Keratinocyte (primary cell): ENCODE measurements at regions not wholly inside any gene's neighbourhood (a gene's known extent, or its start where the extent isn't known, plus 50 kb on each side); places are given as distances from the start of the nearest gene placed in this dataset.

Experiments used
- DNase-seq: peaks from one replicate; pipeline ENCODE4 v3.0.0-alpha.2; 2011; ENCODE audit warnings: low read depth, missing footprints, low spot score
- FAIRE-seq: peaks from 2 replicates; lab custom pipeline; 2011; peaks lifted over from hg19 to GRCh38; lab: Jason Lieb, UNC
- H2AFZ ChIP-seq: 2 replicates; pipeline ENCODE4 v1.6.0; 2012; ENCODE audit warnings: low read length, control low read depth, inconsistent platforms; ENCODE audit not compliant: control insufficient read depth
- H3K27ac ChIP-seq: 2 replicates; pipeline ENCODE4 v1.5.1; 2011; ENCODE audit warnings: low read length; ENCODE audit not compliant: control insufficient read depth, insufficient read depth
- H3K27me3 ChIP-seq: 3 replicates; pipeline ENCODE4 v1.6.0; 2011; ENCODE audit warnings: low read length; ENCODE audit not compliant: control insufficient read depth, insufficient read depth; ENCODE audit errors: extremely low read depth
- H3K36me3 ChIP-seq, 2 experiments: 2 replicates in 1 of 2; 3 replicates in 1 of 2; pipeline ENCODE4 v1.5.1; 2011; ENCODE audit warnings: low read length in 2 of 2, mild to moderate bottlenecking in 1 of 2; ENCODE audit not compliant: control insufficient read depth in 2 of 2, insufficient read depth in 2 of 2; ENCODE audit errors: extremely low read depth in 1 of 2
- H3K4me1 ChIP-seq: 3 replicates; pipeline ENCODE4 v1.5.1; 2011; ENCODE audit warnings: low read length; ENCODE audit not compliant: control insufficient read depth, insufficient read depth; ENCODE audit errors: extremely low read depth
- H3K4me2 ChIP-seq: 3 replicates; pipeline ENCODE4 v1.6.0; 2011; ENCODE audit warnings: low read depth, low read length; ENCODE audit not compliant: control insufficient read depth, insufficient read depth; ENCODE audit errors: extremely low read depth
- H3K4me3 ChIP-seq, 3 experiments: fragments of 200-600 bp in 1 of 3; sonication (generic) in 1 of 3; 2 replicates in 2 of 3; 3 replicates in 1 of 3; pipeline ENCODE4 v1.5.1; 2011 to 2016; ENCODE audit warnings: low read length in 3 of 3, mild to moderate bottlenecking in 3 of 3, control low read depth in 2 of 3, inconsistent platforms in 1 of 3, low read depth in 1 of 3, mixed read lengths in 1 of 3, mixed run types in 1 of 3, moderate library complexity in 1 of 3; ENCODE audit not compliant: control insufficient read depth in 2 of 3, insufficient read depth in 2 of 3; ENCODE audit errors: extremely low read depth in 1 of 3
- H3K79me2 ChIP-seq: 2 replicates; pipeline ENCODE4 v1.6.0; 2012; ENCODE audit warnings: low read length; ENCODE audit not compliant: control insufficient read depth, insufficient read depth
- H3K9ac ChIP-seq: 3 replicates; pipeline ENCODE4 v1.6.0; 2011; ENCODE audit warnings: low read length; ENCODE audit not compliant: control insufficient read depth, insufficient read depth; ENCODE audit errors: extremely low read depth
- H3K9me1 ChIP-seq: 3 replicates; pipeline ENCODE4 v1.6.0; 2011; ENCODE audit warnings: low read length; ENCODE audit not compliant: control insufficient read depth, insufficient read depth; ENCODE audit errors: extremely low read depth
- H3K9me3 ChIP-seq: 2 replicates; pipeline ENCODE4 v1.5.1; 2012; ENCODE audit warnings: low read depth, low read length; ENCODE audit not compliant: control insufficient read depth
- H4K20me1 ChIP-seq: 3 replicates; pipeline ENCODE4 v1.6.0; 2011; ENCODE audit warnings: low read length; ENCODE audit not compliant: control insufficient read depth, insufficient read depth; ENCODE audit errors: extremely low read depth
- CTCF ChIP-seq, 3 experiments: IDR thresholded peaks in 1 of 3; conservative IDR thresholded peaks in 1 of 3; optimal IDR thresholded peaks in 1 of 3; 2 replicates in 2 of 3; 3 replicates in 1 of 3; pipeline versions ENCODE3 to v1.5.1; 2011; ENCODE audit warnings: low read length in 3 of 3, mild to moderate bottlenecking in 3 of 3, moderate library complexity in 2 of 3, control low read depth in 1 of 3, inconsistent platforms in 1 of 3; ENCODE audit not compliant: insufficient read depth in 2 of 3; ENCODE audit errors: extremely low read depth in 1 of 3
- EZH2 ChIP-seq: IDR thresholded peaks from one replicate; pipeline ENCODE4 v1.6.1; 2012; ENCODE audit warnings: inconsistent platforms, mild to moderate bottlenecking, low read length, moderate library complexity
- dilution Hi-C: fragments of 300-500 bp; cut with MboI; formaldehyde crosslinking; loops from one replicate; pipeline ENCODE4 v1.7.0; 2020; ENCODE audit warnings: low sequenced_read_pairs; ENCODE audit not compliant: extremely low pct_ligation_motif_present

GRCh38 chr4:71907782-71908181 lies 123.9 kb upstream of the GC start:
- Histone ChIP-seq H3K36me3 (no peaks in the 10 kb centered on the region), H3K27ac (no peak overlapping the region), H2AFZ (no peak overlapping the region), H3K4me3 (no peak overlapping the region), H3K27me3 (no peaks in the 10 kb centered on the region), H3K79me2 (no peaks in the 10 kb centered on the region), H3K9me3 (no peaks in the 10 kb centered on the region), H4K20me1 (no peaks in the 10 kb centered on the region), H3K4me1 (no peaks in the 10 kb centered on the region), H3K9me1 (no peaks in the 10 kb centered on the region), H3K4me2 (no peak overlapping the region), H3K9ac (no peak overlapping the region)
- DNase-seq, result no peak
- TF ChIP-seq CTCF (optimal IDR thresholded peaks at IDR 0.05 in 1 of 3, IDR thresholded peaks at IDR 0.05 in 1 of 3, conservative IDR thresholded peaks at IDR 0.05 in 1 of 3; ENCODE audit: extremely low read depth in 1 of 3, insufficient read depth in 2 of 3, low read length in 3 of 3) (no peak), EZH2 (no peak)
- dilution Hi-C loops, result no loop called here
- FAIRE-seq, result no peak

DNA sequence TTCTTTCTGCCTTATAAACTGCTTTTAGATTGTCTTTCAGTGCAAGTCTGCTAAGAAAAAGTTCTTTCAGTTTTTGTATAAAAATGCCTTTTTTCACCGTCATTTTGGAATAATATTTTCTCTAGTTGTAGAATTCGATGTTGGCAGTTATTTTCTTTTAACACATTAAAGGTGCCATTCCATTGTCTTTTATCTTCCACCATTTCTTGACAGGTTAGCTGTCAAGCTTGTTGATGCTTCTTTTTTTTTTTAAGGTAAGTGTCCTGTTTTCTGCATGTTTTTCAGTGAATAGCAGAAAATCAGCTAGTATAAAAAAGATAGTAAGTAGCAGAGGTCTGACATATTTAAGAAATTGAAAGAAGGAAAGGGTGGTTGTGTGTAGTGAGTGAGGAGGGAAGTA lies 118.5 kb upstream of the NPFFR2 start:
- DNase-seq (no peak), FAIRE-seq (no peak)
- H3K27me3 ChIP-seq, result no peaks in the 10 kb centered on the region
- H3K79me2 ChIP-seq, result no peaks in the 10 kb centered on the region
- H4K20me1 ChIP-seq, result no peaks in the 10 kb centered on the region
- H3K9ac ChIP-seq, result no peak overlapping the region
- no peaks in the 10 kb centered on the region for H3K9me3 ChIP-seq
- no peaks in the 10 kb centered on the region for H3K4me1 ChIP-seq
- H3K4me3 ChIP-seq, result no peak overlapping the region
- no peak for TF ChIP-seq EZH2
- no peak for TF ChIP-seq CTCF (optimal IDR thresholded peaks at IDR 0.05 in 1 of 3, IDR thresholded peaks at IDR 0.05 in 1 of 3, conservative IDR thresholded peaks at IDR 0.05 in 1 of 3; ENCODE audit: extremely low read depth in 1 of 3, insufficient read depth in 2 of 3, low read length in 3 of 3)
- H3K36me3 ChIP-seq, result no peaks in the 10 kb centered on the region
- no peak overlapping the region for H3K4me2 ChIP-seq
- dilution Hi-C loops, result no loop called here
- H3K27ac ChIP-seq, result no peak overlapping the region
- no peak overlapping the region for H2AFZ ChIP-seq
- H3K9me1 ChIP-seq, result no peaks in the 10 kb centered on the region
